ENCODE measurements at regions not wholly inside any gene's neighbourhood (a gene's known extent, or its start where the extent isn't known, plus 50 kb on each side); places are given as distances from the start of the nearest gene placed in this dataset.

GRCh38 chr7:69395061-69395714 is 203.1 kb upstream of the AUTS2 start:
- ChIA-PET POLR2A (ENCODE audit: unreplicated experiment) (no interaction called here), CTCF (no interaction called here)
- Histone ChIP-seq H3K4me3 (ENCODE audit: low read length) (no peak overlapping the region), H3K9ac (ENCODE audit: low read length) (no peak overlapping the region), H4K20me1 (ENCODE audit: low read length) (no peaks in the 10 kb centered on the region), H2AFZ (ENCODE audit: low read length) (no peak overlapping the region), H3K9me2 (replicated peaks; ENCODE audit: low read length) (no peaks in the 10 kb centered on the region), H3K27me3 (ENCODE audit: low read length) (no peaks in the 10 kb centered on the region), H3K4me2 (ENCODE audit: low read length) (no peak overlapping the region), H3K9me3 (ENCODE audit: low read length) (no peaks in the 10 kb centered on the region; the same call in 1 of the 2 replicates), H3K4me1 (ENCODE audit: insufficient read depth, low read length) (no peaks in the 10 kb centered on the region), H3K79me2 (ENCODE audit: low read length) (no peaks in the 10 kb centered on the region), H3F3A (ENCODE audit: low read length, unreplicated experiment) (no peaks in the 10 kb centered on the region), H3K36me3 (ENCODE audit: low read depth, low read length) (no peaks in the 10 kb centered on the region), H3K27ac (ENCODE audit: low read length) (no peak overlapping the region)
- BruUV-seq (replicated peaks) = no TSS peak
- ATAC-seq (no peak), DNase-seq (no peak)
- TF ChIP-seq EZH2 (IDR thresholded peaks at IDR 0.05; ENCODE audit: low read length, unreplicated experiment) (no peak), EZH2phosphoT487 (IDR thresholded peaks at IDR 0.05; ENCODE audit: borderline replicate concordance, low read length) (no peak), CTCF (conservative IDR thresholded peaks at IDR 0.05; ENCODE audit: low read depth, low read length) (no peak)
- intact Hi-C loops (cut with micrococcal nuclease) = no loop called here

GRCh38 chr7:69398986-69399385 is 199.3 kb upstream of the AUTS2 start:
- intact Hi-C loops (cut with micrococcal nuclease) = no loop called here
- H3K79me2 ChIP-seq (ENCODE audit: low read length) = no peaks in the 10 kb centered on the region
- POLR2A ChIA-PET (ENCODE audit: unreplicated experiment) = no interaction called here
- H3K9me3 ChIP-seq (ENCODE audit: low read length) = no peaks in the 10 kb centered on the region; the same call in 1 of the 2 replicates
- ATAC-seq (no peak), DNase-seq (no peak)
- TF ChIP-seq CTCF (conservative IDR thresholded peaks at IDR 0.05; ENCODE audit: low read depth, low read length) = no peak
- TF ChIP-seq EZH2 (IDR thresholded peaks at IDR 0.05; ENCODE audit: low read length, unreplicated experiment) = no peak
- TF ChIP-seq EZH2phosphoT487 (IDR thresholded peaks at IDR 0.05; ENCODE audit: borderline replicate concordance, low read length) = no peak
- no peaks in the 10 kb centered on the region for H3K9me2 ChIP-seq (replicated peaks; ENCODE audit: low read length)
- no peak overlapping the region for H3K4me2 ChIP-seq (ENCODE audit: low read length)
- no peaks in the 10 kb centered on the region for H3K36me3 ChIP-seq (ENCODE audit: low read depth, low read length)
- H3K27me3 ChIP-seq (ENCODE audit: low read length) = no peaks in the 10 kb centered on the region
- no peak overlapping the region for H3K27ac ChIP-seq (ENCODE audit: low read length)
- CTCF ChIA-PET = no interaction called here
- no peaks in the 10 kb centered on the region for H4K20me1 ChIP-seq (ENCODE audit: low read length)
- no TSS peak for BruUV-seq (replicated peaks)
- H3K4me3 ChIP-seq (ENCODE audit: low read length) = no peak overlapping the region
- H2AFZ ChIP-seq (ENCODE audit: low read length) = no peak overlapping the region
- no peak overlapping the region for H3K9ac ChIP-seq (ENCODE audit: low read length)
- H3K4me1 ChIP-seq (ENCODE audit: insufficient read depth, low read length) = no peaks in the 10 kb centered on the region
- no peaks in the 10 kb centered on the region for H3F3A ChIP-seq (ENCODE audit: low read length, unreplicated experiment)

GRCh38 chr7:69399401-69399800 is 198.9 kb upstream of the AUTS2 start:
- Histone ChIP-seq H3K9ac (ENCODE audit: low read length) (no peak overlapping the region), H3K9me2 (replicated peaks; ENCODE audit: low read length) (no peaks in the 10 kb centered on the region), H4K20me1 (ENCODE audit: low read length) (no peaks in the 10 kb centered on the region), H3K9me3 (ENCODE audit: low read length) (no peaks in the 10 kb centered on the region; the same call in 1 of the 2 replicates), H3K4me2 (ENCODE audit: low read length) (no peak overlapping the region), H3K4me3 (ENCODE audit: low read length) (no peak overlapping the region), H3K27ac (ENCODE audit: low read length) (no peak overlapping the region), H3K27me3 (ENCODE audit: low read length) (no peaks in the 10 kb centered on the region), H3K36me3 (ENCODE audit: low read depth, low read length) (no peaks in the 10 kb centered on the region), H3K4me1 (ENCODE audit: insufficient read depth, low read length) (no peaks in the 10 kb centered on the region), H3F3A (ENCODE audit: low read length, unreplicated experiment) (no peaks in the 10 kb centered on the region), H2AFZ (ENCODE audit: low read length) (no peak overlapping the region), H3K79me2 (ENCODE audit: low read length) (no peaks in the 10 kb centered on the region)
- intact Hi-C loops (cut with micrococcal nuclease) = no loop called here
- ChIA-PET POLR2A (ENCODE audit: unreplicated experiment) (no interaction called here), CTCF (no interaction called here)
- no peak for ATAC-seq
- no peak for DNase-seq
- TF ChIP-seq EZH2phosphoT487 (IDR thresholded peaks at IDR 0.05; ENCODE audit: borderline replicate concordance, low read length) = no peak
- TF ChIP-seq CTCF (conservative IDR thresholded peaks at IDR 0.05; ENCODE audit: low read depth, low read length) = no peak
- TF ChIP-seq EZH2 (IDR thresholded peaks at IDR 0.05; ENCODE audit: low read length, unreplicated experiment) = no peak
- no TSS peak for BruUV-seq (replicated peaks)
